K562 (cell line): ENCODE measurements at regions not wholly inside any gene's neighbourhood (a gene's known extent, or its start where the extent isn't known, plus 50 kb on each side); places are given as distances from the start of the nearest gene placed in this dataset.
"Not testable (repeated sequence)": the region's sequence is repeated elsewhere in the genome, so short reads cannot be mapped to it uniquely, and the experiment has no call there.

Experiments used
- ELF4 ChIP-seq: fragments of 450-650 bp; formaldehyde crosslinking; IDR thresholded peaks from 2 replicates; pipeline ENCODE4 v1.4.0; 2022; ENCODE audit warnings: missing genetic modification characterization
- SP1 ChIP-seq: sonication (generic); formaldehyde crosslinking; IDR thresholded peaks from 2 replicates; pipeline ENCODE4 v1.8.1; 2022; ENCODE audit warnings: mild to moderate bottlenecking, missing genetic modification reagents

- not testable (repeated sequence) for TF ChIP-seq ELF4 (CRISPR knock-in tag); SP1
Observed at GRCh38 chr16:54873716-54874373, 56.8 kb upstream of the IRX5 start.
